Lower lobe of right lung (tissue), 2 donors: ENCODE measurements at regions not wholly inside any gene's neighbourhood (a gene's known extent, or its start where the extent isn't known, plus 50 kb on each side); places are given as distances from the start of the nearest gene placed in this dataset.

Experiments used
- ATAC-seq, 2 donors: fragments of 200-7000 bp; cut with Tn5 transposase; one replicate each; pipeline ENCODE4 v1.9.1; 2020 to 2022; ENCODE audit warnings: mild to moderate bottlenecking in 2 of 2, moderate library complexity in 2 of 2
- DNase-seq: peaks from one replicate; pipeline ENCODE4 v3.0.0-alpha.2; 2020
- H3K27ac ChIP-seq: fragments of 200-600 bp; one replicate; pipeline ENCODE4 v1.8.0; 2022
- H3K27me3 ChIP-seq: fragments of 200-600 bp; one replicate; pipeline ENCODE4 v1.8.0; 2022; ENCODE audit warnings: low read depth
- H3K36me3 ChIP-seq: fragments of 200-600 bp; one replicate; pipeline ENCODE4 v1.8.0; 2022; ENCODE audit warnings: mild to moderate bottlenecking
- H3K4me1 ChIP-seq: fragments of 200-600 bp; one replicate; pipeline ENCODE4 v1.8.0; 2022
- H3K4me3 ChIP-seq: fragments of 200-600 bp; one replicate; pipeline ENCODE4 v1.8.0; 2022; ENCODE audit warnings: mild to moderate bottlenecking
- H3K9me3 ChIP-seq: fragments of 200-600 bp; one replicate; pipeline ENCODE4 v1.8.0; 2022
- CTCF ChIP-seq: fragments of 200-600 bp; IDR thresholded peaks from one replicate; pipeline ENCODE4 v1.8.0; 2022; ENCODE audit warnings: antibody characterized with exemption, mild to moderate bottlenecking
- intact Hi-C: fragments of 100-400 bp; cut with DNase I; formaldehyde crosslinking; loops from one replicate; pipeline ENCODE4 v1.11.0; 2022
- donor health status: DM: no; HTN: yes; CAD: no; lungs with severe emphysema.

- intact Hi-C loops: no loop called here
- Histone ChIP-seq H3K9me3 (no peaks in the 10 kb centered on the region), H3K4me1 (no peaks in the 10 kb centered on the region), H3K27me3 (no peaks in the 10 kb centered on the region), H3K36me3 (no peaks in the 10 kb centered on the region), H3K27ac (no peak overlapping the region), H3K4me3 (no peak overlapping the region)
- no peak for TF ChIP-seq CTCF
- DNase-seq: no peak
- no peak for ATAC-seq
These were observed 643.8 kb downstream of the SORCS1 start for GRCh38 chr10:106520698-106521097.

- H3K9me3 ChIP-seq: no peaks in the 10 kb centered on the region
- intact Hi-C loops: no loop called here
- no peak overlapping the region for H3K4me3 ChIP-seq
- no peak for DNase-seq
- no peaks in the 10 kb centered on the region for H3K36me3 ChIP-seq
- no peak overlapping the region for H3K27ac ChIP-seq
- TF ChIP-seq CTCF: no peak
- no peaks in the 10 kb centered on the region for H3K4me1 ChIP-seq
- no peak for ATAC-seq
- H3K27me3 ChIP-seq: no peaks in the 10 kb centered on the region
These were observed 645.0 kb downstream of the SORCS1 start for GRCh38 chr10:106519376-106520030.

GRCh38 chr10:106515206-106515790 lies 649.2 kb downstream of the SORCS1 start:
- DNase-seq (no peak), ATAC-seq (no peak)
- no peaks in the 10 kb centered on the region for H3K27me3 ChIP-seq
- intact Hi-C loops: no loop called here
- H3K36me3 ChIP-seq: no peaks in the 10 kb centered on the region
- H3K9me3 ChIP-seq: no peaks in the 10 kb centered on the region
- no peak for TF ChIP-seq CTCF
- no peak overlapping the region for H3K4me3 ChIP-seq
- H3K4me1 ChIP-seq: no peaks in the 10 kb centered on the region
- no peak overlapping the region for H3K27ac ChIP-seq

- Histone ChIP-seq H3K9me3 (no peaks in the 10 kb centered on the region), H3K4me3 (no peak overlapping the region), H3K4me1 (no peaks in the 10 kb centered on the region), H3K27ac (no peak overlapping the region), H3K36me3 (no peaks in the 10 kb centered on the region), H3K27me3 (no peaks in the 10 kb centered on the region)
- DNase-seq: no peak
- intact Hi-C loops: no loop called here
- no peak for ATAC-seq
- TF ChIP-seq CTCF: no peak
These were observed 651.1 kb downstream of the SORCS1 start for GRCh38 chr10:106513352-106513771.

- Histone ChIP-seq H3K27ac (no peak overlapping the region), H3K27me3 (no peaks in the 10 kb centered on the region), H3K4me3 (no peak overlapping the region), H3K4me1 (no peaks in the 10 kb centered on the region), H3K36me3 (no peaks in the 10 kb centered on the region), H3K9me3 (no peaks in the 10 kb centered on the region)
- TF ChIP-seq CTCF: no peak
- intact Hi-C loops: no loop called here
- DNase-seq: no peak
- no peak for ATAC-seq
These were observed 652.6 kb downstream of the SORCS1 start for GRCh38 chr10:106511917-106512316.
